Lower leg skin (tissue), 3 donors: ENCODE measurements at regions not wholly inside any gene's neighbourhood (a gene's known extent, or its start where the extent isn't known, plus 50 kb on each side); places are given as distances from the start of the nearest gene placed in this dataset.
"Not testable (repeated sequence)": the region's sequence is repeated elsewhere in the genome, so short reads cannot be mapped to it uniquely, and the experiment has no call there.

Experiments used
- CTCF ChIP-seq, 3 donors: fragments of 450-650 bp; IDR thresholded peaks; one replicate each; pipeline ENCODE4 v1.5.1; 2016; ENCODE audit warnings: antibody characterized with exemption in 3 of 3, mild to moderate bottlenecking in 3 of 3, moderate library complexity in 2 of 3
- POLR2A ChIP-seq, 2 donors: fragments of 450-650 bp; IDR thresholded peaks; one replicate each; pipeline ENCODE4 v1.6.1; 2016 to 2017; ENCODE audit warnings: antibody characterized with exemption in 2 of 2, mild to moderate bottlenecking in 1 of 2, moderate library complexity in 1 of 2

DNA sequence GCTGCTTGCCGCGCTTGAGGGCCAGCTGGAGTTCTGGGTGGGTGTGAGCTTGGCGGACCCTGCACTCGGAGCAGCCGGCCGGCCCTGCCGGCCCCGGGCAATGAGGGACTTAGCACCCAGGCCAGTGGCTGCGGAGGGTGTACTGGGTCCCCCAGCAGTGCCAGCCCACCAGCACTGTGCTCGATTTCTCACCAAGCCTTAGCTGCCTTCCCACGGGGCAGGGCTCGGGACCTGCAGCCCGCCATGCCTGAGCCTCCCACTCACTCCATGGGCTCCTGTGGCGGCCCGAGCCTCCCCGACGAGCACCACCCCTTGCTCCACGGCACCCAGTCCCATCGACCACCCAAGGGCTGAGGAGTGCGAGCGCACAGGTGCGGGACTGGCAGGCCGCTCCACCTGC lies 341.3 kb upstream of the CNTNAP5 start:
- TF ChIP-seq POLR2A, CTCF (IDR thresholded peaks at IDR 0.05): not testable (repeated sequence)
